HG03280 (cell line): ENCODE measurements at regions not wholly inside any gene's neighbourhood (a gene's known extent, or its start where the extent isn't known, plus 50 kb on each side); places are given as distances from the start of the nearest gene placed in this dataset.

Experiments used
- ATAC-seq: cut with Tn5 transposase; IDR thresholded peaks from one replicate; pipeline ENCODE4 v1.9.1; 2021; ENCODE audit warnings: mild to moderate bottlenecking, moderate library complexity; ENCODE audit not compliant: unreplicated experiment

DNA sequence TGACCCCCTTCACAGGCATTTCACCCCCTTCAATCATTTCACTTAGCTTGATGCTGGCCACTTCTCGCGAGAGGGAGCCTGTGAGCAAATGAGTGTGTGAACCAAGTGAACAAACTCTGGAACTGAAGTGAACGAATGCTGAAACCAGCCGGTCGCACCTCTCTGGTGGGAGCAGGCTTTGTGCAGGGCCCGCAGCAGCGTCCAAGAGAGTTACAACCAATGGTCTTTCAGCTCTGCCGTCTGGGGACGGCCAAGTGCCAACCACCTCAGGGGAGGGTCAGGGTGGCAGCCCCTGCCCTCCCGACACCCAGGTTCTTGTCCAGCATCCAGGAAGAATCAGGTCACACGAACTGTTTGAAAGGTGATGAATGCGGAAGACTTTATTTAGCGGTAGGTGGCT is 764.0 kb downstream of the SUCLG1 start:
- ATAC-seq, result no peak

DNA sequence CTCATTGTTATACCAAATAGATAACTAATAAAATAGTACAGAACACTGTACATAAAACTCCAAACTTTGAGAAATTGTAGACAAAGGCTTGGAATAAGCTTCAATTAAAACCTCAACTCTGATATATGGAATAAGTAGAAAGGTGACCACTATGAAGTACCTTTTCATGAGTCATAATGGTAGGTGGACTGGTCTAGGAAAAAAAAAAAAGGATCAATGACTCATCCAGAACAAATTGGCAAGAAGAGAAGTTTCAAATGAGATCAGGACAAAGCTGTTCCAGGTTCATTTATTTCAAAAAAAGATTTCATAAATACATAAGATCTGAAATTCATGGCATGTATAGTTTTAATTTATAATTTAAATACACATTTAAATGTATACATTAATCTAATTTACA is 769.7 kb downstream of the SUCLG1 start:
- no peak for ATAC-seq

DNA sequence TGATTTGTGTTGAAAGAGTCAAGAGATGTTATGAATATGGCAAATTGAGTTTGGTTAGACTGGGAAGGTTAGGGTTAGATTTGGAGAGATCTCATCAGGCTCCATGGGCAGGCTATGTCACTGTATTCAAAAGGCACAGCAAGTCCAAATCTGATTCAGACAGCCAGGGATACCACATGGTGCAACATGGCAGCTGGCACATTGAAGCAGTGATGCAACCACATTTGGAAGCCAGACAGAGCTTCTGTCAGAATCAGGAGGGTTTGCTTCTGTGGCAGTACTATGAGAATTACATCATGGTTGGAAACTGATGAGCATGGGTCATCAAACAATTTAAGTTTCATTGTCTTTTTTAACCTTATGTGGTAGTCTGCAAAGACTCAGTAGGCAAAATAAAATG is 772.2 kb downstream of the SUCLG1 start:
- ATAC-seq, result no peak

DNA sequence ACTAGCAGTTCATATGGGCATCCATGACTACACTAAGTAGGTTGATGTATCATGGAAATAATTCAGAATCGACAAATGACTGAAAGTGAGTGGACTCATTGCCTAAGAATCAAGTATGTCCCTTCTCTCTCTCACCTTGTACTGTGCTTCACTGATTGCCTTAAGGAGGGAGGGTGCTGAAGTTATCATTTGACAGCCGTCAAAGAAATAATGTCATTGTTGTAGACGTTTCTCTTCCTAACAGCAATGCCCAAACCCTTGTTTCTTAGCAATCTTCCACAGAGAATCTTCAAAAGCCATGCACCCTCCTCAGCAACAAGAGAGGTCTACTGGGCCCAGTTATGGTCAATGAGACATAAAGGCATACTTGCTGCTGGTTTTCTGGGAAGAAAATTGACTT is 785.0 kb downstream of the SUCLG1 start:
- ATAC-seq, result no peak

DNA sequence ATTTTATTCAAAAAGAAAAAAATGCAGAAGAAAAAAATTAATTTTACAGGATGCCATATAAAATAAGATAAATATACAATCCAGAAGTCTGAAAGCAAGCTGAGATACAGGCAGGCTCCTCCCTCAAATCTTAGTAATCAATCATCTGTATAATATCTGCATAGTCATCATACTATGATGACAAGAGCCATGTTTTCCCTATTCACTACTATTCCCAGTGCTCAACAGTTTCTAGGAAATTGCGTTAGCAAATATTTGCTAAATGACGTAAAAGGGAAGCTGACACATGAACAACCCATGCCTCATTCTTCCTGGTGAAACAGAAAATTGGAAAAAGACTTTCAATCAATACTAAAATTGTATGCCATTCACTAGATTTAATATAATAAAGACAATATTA is 793.2 kb downstream of the SUCLG1 start:
- no peak for ATAC-seq

DNA sequence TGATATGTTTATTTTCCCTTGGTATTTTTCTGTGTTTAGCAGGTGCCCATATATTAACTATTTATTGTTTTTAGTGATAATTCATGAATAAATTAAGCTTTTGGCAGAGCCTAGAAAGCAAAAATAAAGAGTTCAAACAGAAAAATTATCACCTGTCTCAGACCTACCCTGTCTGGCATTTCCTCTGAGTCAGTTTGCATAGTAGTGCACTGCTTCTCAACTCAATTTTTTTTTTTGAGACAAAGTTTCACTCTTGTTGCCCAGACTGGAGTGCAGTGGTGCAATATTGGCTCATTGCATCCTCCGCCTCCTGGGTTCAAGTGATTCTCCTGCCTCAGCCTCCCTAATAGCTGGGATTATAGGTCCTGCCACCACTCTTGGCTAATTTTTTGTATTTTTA is 793.9 kb downstream of the SUCLG1 start:
- no peak for ATAC-seq

DNA sequence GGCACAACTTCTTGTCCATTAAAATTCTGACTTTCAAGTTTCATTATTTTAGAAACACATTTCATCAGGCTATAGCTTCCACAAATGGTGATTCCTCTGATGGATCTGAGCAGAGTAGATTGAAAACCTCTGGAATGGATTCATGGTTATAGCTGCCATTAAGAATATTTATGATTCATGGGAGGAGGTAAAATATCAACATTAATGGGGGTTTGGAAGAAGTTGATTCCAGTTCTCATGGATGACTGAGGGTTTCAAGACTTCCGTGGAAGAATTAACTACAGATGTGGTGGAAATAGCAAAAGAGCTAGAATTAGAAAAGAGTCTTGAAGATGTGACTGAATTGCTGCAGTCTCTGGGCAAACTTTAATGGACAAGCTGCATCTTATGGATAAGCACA is 797.4 kb downstream of the SUCLG1 start:
- ATAC-seq, result no peak

DNA sequence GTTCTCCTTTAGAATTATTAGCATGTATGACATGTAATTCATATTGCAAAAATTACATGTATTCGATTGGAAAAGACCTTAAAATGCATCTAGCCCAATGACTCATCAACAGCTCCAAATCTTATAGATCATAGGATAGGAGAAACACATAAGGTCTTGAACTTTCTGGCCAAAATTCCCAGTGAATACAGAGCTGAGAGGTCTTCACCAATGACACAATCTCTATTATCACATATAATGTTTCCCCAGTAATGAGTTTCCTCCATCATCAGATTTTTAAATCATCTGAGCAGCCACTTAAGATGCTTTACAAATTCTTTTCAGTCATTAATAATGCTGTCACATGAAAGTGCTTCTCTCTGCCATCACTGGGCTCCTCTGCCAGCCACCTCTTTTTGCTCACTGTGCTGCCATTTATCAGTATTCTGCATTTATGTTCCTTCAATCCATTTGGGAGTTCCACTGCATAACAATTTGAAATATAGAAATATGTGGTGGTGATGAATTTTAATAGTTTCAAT is 804.9 kb downstream of the SUCLG1 start:
- ATAC-seq, result no peak

DNA sequence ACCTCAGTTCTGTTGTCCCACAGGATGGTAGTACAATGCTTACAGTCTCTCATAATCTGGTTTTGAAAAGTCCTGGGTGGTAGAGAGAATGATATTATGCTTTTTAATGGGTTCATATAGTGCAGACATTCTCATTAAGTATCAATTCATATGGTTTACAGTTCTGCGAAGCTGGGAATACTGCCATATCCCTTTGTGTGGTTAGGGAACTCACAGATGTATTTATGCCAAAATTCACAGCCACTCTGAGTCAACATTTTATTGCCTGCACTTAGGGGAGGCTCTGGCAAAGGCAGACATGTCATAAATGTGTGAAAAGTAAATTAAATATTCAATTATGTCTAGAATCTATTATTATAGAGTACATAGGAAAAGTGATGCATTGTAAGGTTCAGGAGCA is 808.2 kb downstream of the SUCLG1 start:
- ATAC-seq, result no peak

DNA sequence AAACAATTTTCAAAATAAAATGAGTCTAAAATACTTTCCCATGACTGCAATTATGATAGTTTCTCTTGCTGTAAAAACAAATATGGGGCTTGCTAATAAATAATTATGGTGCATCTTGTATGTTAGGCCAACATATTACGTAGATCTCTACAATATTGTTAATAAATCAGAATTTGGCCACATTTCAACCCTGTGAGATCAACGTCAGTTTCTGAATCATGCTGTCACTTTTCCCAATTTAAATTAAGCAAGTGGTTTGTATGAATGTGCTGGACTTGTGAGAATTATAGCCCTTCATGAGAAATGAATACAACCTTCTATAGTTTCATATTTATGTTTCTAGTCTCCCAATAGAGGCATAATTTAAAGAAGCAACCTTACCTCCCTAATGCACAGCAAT is 808.9 kb downstream of the SUCLG1 start:
- ATAC-seq, result no peak

DNA sequence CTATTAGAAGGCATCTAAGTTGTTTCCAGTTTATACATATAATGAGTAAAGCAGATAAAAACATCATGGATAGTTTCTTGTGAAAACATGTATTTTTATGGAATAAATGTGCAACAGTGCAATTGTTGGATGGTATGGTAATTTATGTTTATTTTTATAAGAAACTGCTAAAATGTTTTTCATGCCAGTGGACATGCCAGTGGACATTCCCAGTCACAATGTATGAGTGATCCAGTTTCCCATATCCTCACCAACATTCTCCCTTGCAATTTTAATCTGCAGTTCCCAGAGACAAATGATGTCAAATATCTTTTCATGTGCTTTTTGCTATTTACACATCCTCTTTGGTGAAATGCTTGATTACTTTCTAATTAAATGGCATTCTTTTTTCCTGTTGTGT is 818.6 kb downstream of the SUCLG1 start:
- ATAC-seq, result no peak

DNA sequence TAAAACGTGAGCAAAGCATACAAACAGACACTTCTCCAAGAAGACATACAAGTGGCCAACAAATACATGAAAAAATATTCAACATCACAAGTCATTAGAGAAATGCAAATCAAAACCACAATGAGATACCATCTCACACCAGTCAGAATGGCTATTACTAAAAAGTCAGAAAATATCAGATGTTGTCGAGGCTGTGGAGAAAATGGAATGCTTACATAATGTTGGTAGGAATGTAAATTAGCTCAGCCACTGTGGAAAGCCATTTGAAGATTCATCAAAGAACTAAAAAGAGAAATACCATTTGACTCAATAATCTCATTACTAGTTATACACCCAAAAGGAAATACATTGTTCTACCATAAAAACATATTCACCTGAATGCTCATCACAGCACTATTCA is 825.7 kb downstream of the SUCLG1 start:
- no peak for ATAC-seq

DNA sequence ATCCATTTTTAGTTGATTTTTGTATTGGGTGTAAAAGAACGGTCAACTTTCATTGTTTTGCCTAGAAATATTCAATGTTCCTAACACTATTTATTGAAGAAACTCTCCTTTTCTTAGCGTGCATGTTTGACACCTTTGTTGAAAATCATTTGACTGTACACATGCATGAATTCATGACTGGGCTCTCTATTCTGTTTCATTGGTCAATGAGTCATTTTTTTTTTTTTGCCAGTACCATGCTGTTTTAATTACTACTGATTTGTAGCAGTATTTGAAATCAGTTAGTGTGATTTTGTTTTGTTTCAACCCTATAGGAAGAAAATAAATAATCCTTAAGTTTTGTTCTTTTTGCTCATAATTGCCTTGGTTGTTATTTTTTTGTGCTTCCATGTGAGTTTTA is 828.7 kb downstream of the SUCLG1 start:
- ATAC-seq, result no peak

DNA sequence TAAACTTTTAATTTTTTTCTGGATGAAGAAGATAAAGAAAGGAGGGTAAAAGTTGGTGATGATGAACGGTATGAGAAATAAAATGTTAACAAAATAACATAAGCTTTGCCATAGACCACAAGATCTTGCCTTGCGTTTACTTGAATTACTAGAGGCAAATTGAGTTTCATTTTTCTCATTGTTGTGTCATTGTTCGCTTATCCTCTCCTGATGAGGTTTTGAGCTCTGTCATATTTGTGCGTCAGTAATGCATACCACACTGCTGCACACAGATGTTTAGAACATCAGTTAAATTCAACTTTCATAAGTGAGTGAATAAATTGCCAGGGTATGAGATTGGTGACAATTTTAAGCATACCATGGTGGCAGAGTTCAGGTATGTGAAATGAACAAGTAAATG is 843.6 kb downstream of the SUCLG1 start:
- ATAC-seq, result no peak

DNA sequence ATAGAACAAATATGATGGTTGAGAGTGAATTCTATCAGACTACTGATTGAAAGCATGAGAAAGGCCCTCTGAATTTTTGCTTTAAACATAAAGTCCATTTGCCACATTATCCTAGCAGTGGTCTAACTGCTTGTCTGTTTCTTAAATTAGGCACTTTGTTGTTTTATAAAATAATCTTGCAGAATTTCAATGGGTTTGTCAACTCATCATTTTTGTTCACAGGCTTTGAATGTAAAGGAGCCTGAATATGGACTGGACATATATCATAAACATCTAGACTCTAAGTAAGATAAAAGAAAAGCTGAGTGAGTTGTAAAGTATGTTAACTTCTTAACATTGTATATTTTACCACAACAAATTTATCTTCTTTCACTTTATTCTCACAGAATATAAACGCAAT is 845.9 kb downstream of the SUCLG1 start:
- ATAC-seq, result no peak

DNA sequence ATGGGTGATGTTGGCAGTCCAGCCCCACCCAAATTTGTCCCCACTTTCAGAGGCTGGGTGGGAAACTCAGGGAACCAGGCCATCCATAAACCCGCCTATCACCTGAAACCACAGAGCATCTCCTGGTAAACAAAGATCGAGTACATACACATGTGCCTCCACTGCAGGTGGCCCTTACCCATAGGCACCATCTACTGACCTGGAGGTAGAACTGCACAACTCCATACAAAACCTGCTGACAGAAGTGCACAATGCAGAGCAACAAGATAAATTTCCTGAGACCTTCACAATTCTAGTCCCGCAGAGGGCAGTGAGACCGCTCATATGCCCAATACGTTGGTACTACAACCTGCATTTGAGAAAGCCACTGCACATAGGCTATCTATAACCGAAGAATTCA is 856.3 kb downstream of the SUCLG1 start:
- ATAC-seq, result no peak

DNA sequence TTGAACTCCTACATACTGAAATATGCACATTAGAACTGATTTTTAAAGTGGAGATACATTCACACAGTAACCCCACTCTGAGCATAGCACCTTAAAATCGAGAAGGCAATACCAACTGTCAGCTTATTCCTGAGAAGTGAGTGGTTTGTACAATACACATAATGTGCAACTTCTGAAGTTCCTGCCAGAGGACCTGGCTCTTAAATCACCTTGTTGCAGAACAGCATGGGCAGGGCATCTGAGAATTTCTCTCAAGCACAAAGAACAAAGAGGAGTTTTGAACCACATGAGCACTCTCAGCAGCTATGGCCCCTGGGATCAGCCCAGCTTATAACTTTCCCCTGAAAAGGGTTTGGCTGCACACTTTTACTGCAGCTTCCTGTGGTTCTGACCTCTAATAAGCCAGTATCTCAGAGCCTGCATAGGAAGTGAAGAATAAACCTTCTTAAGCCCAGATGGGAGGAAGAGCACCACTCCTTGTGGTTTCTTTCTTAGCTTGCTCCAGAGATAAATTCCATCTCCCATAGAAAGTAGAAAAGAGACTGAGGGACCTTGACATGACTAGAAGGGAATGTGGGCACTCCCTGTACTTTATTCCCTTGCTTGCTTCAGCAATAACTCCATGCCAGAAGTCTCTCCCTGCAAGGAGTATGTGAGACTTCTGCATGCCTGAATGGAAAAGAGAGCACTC is 862.3 kb downstream of the SUCLG1 start:
- ATAC-seq, result no peak

DNA sequence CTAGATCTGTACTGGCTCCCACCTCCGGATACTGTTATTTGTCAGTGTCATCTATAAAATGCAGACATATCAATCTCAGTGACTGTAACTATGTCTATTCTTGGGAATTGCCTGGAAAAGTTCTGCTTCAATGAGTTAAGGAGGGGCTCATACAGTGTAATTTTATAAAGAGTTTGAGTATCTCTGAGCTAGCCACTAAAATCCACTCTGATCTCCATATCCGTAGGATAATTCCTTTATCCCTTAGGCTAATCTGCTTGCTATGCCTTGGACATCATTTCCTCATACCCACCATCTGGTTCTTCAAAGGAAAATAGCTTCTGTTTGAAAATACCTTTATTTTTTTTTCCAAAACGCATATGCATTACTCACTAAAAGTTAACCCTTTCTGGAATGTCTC is 863.2 kb downstream of the SUCLG1 start:
- no peak for ATAC-seq

DNA sequence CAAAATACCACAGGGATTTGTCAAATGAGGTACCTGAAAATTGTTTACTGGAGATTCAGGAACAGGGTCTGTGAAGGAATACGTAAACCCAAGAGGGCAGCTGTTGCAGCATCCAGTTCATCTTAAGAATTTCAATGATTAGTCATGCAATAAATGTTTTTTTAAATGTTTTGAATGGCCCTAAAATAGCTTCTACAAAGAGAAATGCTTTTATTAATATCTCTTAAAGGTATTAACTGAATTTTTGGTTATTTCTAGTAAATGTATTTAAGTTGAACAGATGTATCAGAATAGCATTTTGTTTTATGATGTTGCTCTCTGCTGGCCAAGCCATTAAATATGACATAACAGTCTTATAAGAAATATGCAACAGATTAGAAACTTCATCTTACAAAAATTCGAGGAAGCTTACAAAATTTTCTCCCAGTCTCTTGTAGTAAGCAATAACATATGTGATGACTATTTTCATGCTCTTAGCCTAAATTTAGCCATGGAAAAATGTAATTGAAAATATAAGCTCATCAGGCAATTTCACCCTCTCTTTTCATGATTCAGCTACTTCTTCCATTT is 863.9 kb downstream of the SUCLG1 start:
- no peak for ATAC-seq

DNA sequence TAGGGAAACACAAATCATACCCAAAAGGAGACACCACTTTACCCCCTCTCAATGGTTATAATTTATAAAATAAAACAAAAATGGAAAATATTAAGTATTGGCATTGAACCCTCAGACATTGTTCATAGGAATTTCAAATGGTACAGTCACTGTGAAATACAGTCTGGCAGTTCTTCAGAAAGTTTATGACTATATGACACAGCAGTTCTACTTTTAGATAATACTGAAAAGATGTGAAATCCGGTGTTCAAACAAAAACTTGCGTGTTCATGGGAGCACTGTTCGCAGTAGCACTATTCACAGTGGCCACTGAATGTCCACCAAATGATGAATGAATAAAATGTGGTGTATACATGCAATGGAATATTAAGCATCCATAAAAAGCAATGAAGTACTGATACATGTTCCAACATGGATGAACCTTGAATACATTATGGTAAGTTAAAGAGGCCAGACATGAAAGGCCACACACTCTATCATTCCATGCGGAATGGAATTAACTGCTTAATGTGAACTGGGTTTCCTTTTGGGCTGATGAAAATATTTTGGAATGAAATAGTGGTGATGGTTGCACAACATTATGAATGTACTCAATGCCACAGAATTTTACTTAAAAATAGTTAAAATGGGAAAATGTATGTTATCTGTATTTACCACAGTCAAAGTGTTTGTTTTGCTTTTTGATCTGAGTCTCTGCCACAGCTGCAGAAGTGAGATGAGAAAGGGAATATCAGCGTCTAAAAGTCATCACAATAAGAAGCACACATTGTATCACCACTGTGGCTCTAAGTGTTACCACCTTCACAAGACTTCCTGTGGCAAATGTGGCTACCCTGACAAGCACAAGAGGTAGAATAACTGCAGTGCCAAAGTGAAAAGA is 864.6 kb downstream of the SUCLG1 start:
- ATAC-seq, result no peak

DNA sequence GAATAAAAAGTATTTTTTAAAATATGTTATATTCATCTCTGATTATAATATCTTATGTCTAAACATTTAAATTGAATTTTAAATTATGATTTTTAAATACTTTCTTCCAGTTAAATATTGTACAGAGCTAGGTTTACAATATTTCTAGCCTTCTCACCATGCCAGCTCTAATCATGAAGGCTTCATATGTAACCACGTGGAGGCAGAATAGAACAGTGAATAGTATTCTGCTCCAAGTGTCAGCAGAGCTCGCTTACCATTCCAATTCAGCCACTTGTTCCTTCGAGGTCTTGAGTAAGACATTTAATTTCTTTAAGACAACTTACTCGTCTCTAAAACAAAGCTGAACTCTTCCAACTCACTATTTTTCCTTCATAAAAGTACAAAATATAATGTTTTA is 871.8 kb downstream of the SUCLG1 start:
- no peak for ATAC-seq

DNA sequence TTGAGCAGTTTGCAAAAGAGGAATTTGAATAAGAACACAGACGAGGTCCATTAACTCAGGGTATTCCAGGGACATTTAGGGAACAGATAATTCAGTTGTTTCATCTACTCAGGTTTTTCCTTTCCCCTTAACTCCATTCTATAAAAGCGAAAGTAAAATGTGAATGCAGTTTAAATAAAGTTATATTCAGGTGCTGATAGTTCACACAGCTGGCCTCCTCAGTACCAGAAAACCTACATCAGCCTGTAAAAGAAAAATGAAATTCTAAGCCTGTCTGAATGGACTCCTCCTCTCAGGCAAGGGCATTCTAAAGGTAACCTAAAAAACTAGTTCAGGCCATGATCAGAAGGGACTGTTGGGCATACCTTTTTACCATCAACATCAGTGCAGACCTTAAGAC is 873.8 kb downstream of the SUCLG1 start:
- no peak for ATAC-seq
